ENCODE measurements at regions not wholly inside any gene's neighbourhood (a gene's known extent, or its start where the extent isn't known, plus 50 kb on each side); places are given as distances from the start of the nearest gene placed in this dataset.

- TF ChIP-seq TAF1 (IDR thresholded peaks at IDR 0.05; ENCODE audit: low read depth): no peak
- TF ChIP-seq CTCF (IDR thresholded peaks at IDR 0.05; ENCODE audit: poor library complexity, severe bottlenecking): no peak
- no peak for TF ChIP-seq POLR2AphosphoS5 (IDR thresholded peaks at IDR 0.05)
Measured at GRCh38 chr6:165818200-165818599, 155.2 kb upstream of the PDE10A start.

Measured in neural cell (in vitro differentiated cells).